Peyer's patch (tissue), 4 donors: ENCODE measurements at regions not wholly inside any gene's neighbourhood (a gene's known extent, or its start where the extent isn't known, plus 50 kb on each side); places are given as distances from the start of the nearest gene placed in this dataset.

ENCODE experiments used
- CTCF ChIP-seq, 6 experiments: fragments of 450-650 bp in 4 of 6; fragments of 200-600 bp in 2 of 6; sonication (generic) in 1 of 6; IDR thresholded peaks; one replicate each; pipeline ENCODE4 v1.5.1; 2017 to 2019; ENCODE audit warnings: antibody characterized with exemption in 6 of 6, mild to moderate bottlenecking in 3 of 6, moderate library complexity in 1 of 6
- POLR2A ChIP-seq, 2 donors: fragments of 450-650 bp; IDR thresholded peaks; one replicate each; pipeline ENCODE4 v1.5.1; 2017; ENCODE audit warnings: antibody characterized with exemption in 2 of 2, mild to moderate bottlenecking in 2 of 2, moderate library complexity in 2 of 2

DNA sequence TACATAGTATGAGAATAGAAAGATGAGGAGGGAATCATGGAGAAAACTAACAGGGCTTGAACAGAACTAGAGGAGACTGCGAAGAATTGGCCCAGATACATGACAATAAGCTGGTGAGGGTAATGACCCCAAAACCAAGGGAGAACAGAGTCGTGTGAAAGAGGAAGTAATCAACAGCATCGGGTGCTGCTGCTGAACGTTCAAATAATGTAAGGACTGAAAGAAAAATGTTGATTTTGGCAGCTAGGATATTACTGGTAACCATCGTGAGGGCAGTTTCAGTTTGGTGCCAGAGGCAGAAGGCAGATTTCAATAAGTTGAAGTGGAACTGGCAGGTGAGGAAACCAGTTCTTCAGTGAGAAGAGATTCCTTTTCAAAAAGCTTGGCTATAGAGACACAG, 66.8 kb upstream of the SMC2 start:
- TF ChIP-seq CTCF (IDR thresholded peaks at IDR 0.05): no peak
- no peak for TF ChIP-seq POLR2A (IDR thresholded peaks at IDR 0.05)
